ENCODE measurements at regions not wholly inside any gene's neighbourhood (a gene's known extent, or its start where the extent isn't known, plus 50 kb on each side); places are given as distances from the start of the nearest gene placed in this dataset.
"Not testable (repeated sequence)": the region's sequence is repeated elsewhere in the genome, so short reads cannot be mapped to it uniquely, and the experiment has no call there.

- TF ChIP-seq REST (IDR thresholded peaks at IDR 0.05; ENCODE audit: borderline replicate concordance) (no peak), MXI1 (conservative IDR thresholded peaks at IDR 0.05; ENCODE audit: poor library complexity, severe bottlenecking) (no peak), RAD21 (conservative IDR thresholded peaks at IDR 0.05) (no peak), SMC3 (conservative IDR thresholded peaks at IDR 0.05; ENCODE audit: poor library complexity) (no peak)
- Histone ChIP-seq H3K27ac (ENCODE audit: low read length) (no peak overlapping the region), H3K27me3 (ENCODE audit: insufficient read depth, low read depth, low read length) (no peaks in the 10 kb centered on the region)
Observed at GRCh38 chr1:38584448-38585355, 274.9 kb downstream of the RRAGC start.

GRCh38 chr1:38583287-38583686, 276.3 kb downstream of the RRAGC start:
- H3K4me2 ChIP-seq (ENCODE audit: low read length); H3K36me3 ChIP-seq (ENCODE audit: insufficient read depth, low read length); H4K20me1 ChIP-seq (ENCODE audit: insufficient read depth); H3F3A ChIP-seq (ENCODE audit: insufficient read depth, low read length, poor library complexity, severe bottlenecking); H3K9ac ChIP-seq (ENCODE audit: low read length); H3K79me2 ChIP-seq (replicated peaks; ENCODE audit: insufficient read depth, low read length); H3K9me3 ChIP-seq (ENCODE audit: low read length); H2AFZ ChIP-seq (ENCODE audit: low read depth, low read length); H3K27ac ChIP-seq (ENCODE audit: low read length); H3K4me3 ChIP-seq (ENCODE audit: low read length); H3K9me2 ChIP-seq (ENCODE audit: insufficient read depth, low read length): not testable (repeated sequence)
- H3K27me3 ChIP-seq (ENCODE audit: insufficient read depth, low read depth, low read length) = peaks cover 13% of the 10 kb centered on the region

More at GRCh38 chr1:38584448-38585355, 274.9 kb downstream of the RRAGC start:
- Histone ChIP-seq H4K20me1 (ENCODE audit: insufficient read depth) (no peaks in the 10 kb centered on the region), H3K79me2 (replicated peaks; ENCODE audit: insufficient read depth, low read length) (no peaks in the 10 kb centered on the region), H3K36me3 (ENCODE audit: insufficient read depth, low read length) (no peaks in the 10 kb centered on the region), H3K9ac (ENCODE audit: low read length) (no peak overlapping the region), H3K4me3 (ENCODE audit: low read length) (no peak overlapping the region), H3F3A (ENCODE audit: insufficient read depth, low read length, poor library complexity, severe bottlenecking) (no peaks in the 10 kb centered on the region), H3K9me2 (ENCODE audit: insufficient read depth, low read length) (no peaks in the 10 kb centered on the region), H3K9me3 (ENCODE audit: low read length) (no peaks in the 10 kb centered on the region), H3K4me2 (ENCODE audit: low read length) (no peak overlapping the region), H2AFZ (ENCODE audit: low read depth, low read length) (no peak overlapping the region)

GRCh38 chr1:38581396-38581795, 278.2 kb downstream of the RRAGC start:
- Histone ChIP-seq H3K27ac (ENCODE audit: low read length) (no peak overlapping the region), H3K9me2 (ENCODE audit: insufficient read depth, low read length) (no peaks in the 10 kb centered on the region), H2AFZ (ENCODE audit: low read depth, low read length) (no peak overlapping the region), H3K79me2 (replicated peaks; ENCODE audit: insufficient read depth, low read length) (no peaks in the 10 kb centered on the region), H3K27me3 (ENCODE audit: insufficient read depth, low read depth, low read length) (peaks cover 24% of the 10 kb centered on the region), H3K9me3 (ENCODE audit: low read length) (no peaks in the 10 kb centered on the region), H3K9ac (ENCODE audit: low read length) (no peak overlapping the region), H3K4me2 (ENCODE audit: low read length) (no peak overlapping the region), H4K20me1 (ENCODE audit: insufficient read depth) (no peaks in the 10 kb centered on the region), H3F3A (ENCODE audit: insufficient read depth, low read length, poor library complexity, severe bottlenecking) (no peaks in the 10 kb centered on the region), H3K36me3 (ENCODE audit: insufficient read depth, low read length) (no peaks in the 10 kb centered on the region), H3K4me3 (ENCODE audit: low read length) (no peak overlapping the region)
- no peak for TF ChIP-seq SMC3 (conservative IDR thresholded peaks at IDR 0.05; ENCODE audit: poor library complexity)
- TF ChIP-seq EP300 (conservative IDR thresholded peaks at IDR 0.05; ENCODE audit: poor library complexity, severe bottlenecking) = no peak
- TF ChIP-seq MXI1 (conservative IDR thresholded peaks at IDR 0.05; ENCODE audit: poor library complexity, severe bottlenecking) = no peak
- TF ChIP-seq RAD21 (conservative IDR thresholded peaks at IDR 0.05) = no peak
- TF ChIP-seq EZH2 (IDR thresholded peaks at IDR 0.05; ENCODE audit: borderline replicate concordance, insufficient read depth, low read length, poor library complexity, severe bottlenecking) = no peak

All from neural cell (in vitro differentiated cells).